Fibroblast of lung (primary cell): ENCODE measurements at regions not wholly inside any gene's neighbourhood (a gene's known extent, or its start where the extent isn't known, plus 50 kb on each side); places are given as distances from the start of the nearest gene placed in this dataset.

Source experiments
- DNase-seq, 2 donors: peaks; one replicate each; pipeline versions ENCODE4 v3.0.0 to v3.0.0-alpha.2; 2010; ENCODE audit warnings: low read depth in 2 of 2
- H2AFZ ChIP-seq: 2 replicates; pipeline ENCODE4 v1.5.1; 2012; ENCODE audit warnings: low read length, control low read depth, inconsistent platforms
- H3K27ac ChIP-seq: 2 replicates; pipeline ENCODE4 v1.5.1; 2011; ENCODE audit warnings: low read length, control low read depth; ENCODE audit not compliant: insufficient read depth
- H3K27me3 ChIP-seq: 2 replicates; pipeline ENCODE4 v1.5.1; 2011; ENCODE audit warnings: mild to moderate bottlenecking, low read length; ENCODE audit not compliant: control insufficient read depth, insufficient read depth
- H3K36me3 ChIP-seq: 2 replicates; pipeline ENCODE4 v1.5.1; 2011; ENCODE audit warnings: low read length; ENCODE audit not compliant: control insufficient read depth, insufficient read depth
- H3K4me1 ChIP-seq: 2 replicates; pipeline ENCODE4 v1.5.1; 2011; ENCODE audit warnings: low read length; ENCODE audit not compliant: control insufficient read depth, insufficient read depth; ENCODE audit errors: extremely low read depth
- H3K4me2 ChIP-seq: 2 replicates; pipeline ENCODE4 v1.5.1; 2011; ENCODE audit warnings: low read length, control low read depth; ENCODE audit not compliant: insufficient read depth; ENCODE audit errors: extremely low read depth
- H3K4me3 ChIP-seq, 4 experiments: fragments of 200-600 bp in 1 of 4; sonication (generic) in 1 of 4; replicated peaks in 1 of 4; 2 replicates each; pipeline ENCODE4 v1.5.1; 2011 to 2016; ENCODE audit warnings: low read length in 4 of 4, low read depth in 3 of 4, mild to moderate bottlenecking in 3 of 4, control low read depth in 2 of 4, inconsistent platforms in 1 of 4, mixed read lengths in 1 of 4; ENCODE audit not compliant: insufficient read depth in 1 of 4; ENCODE audit errors: control extremely low read depth in 1 of 4
- H3K79me2 ChIP-seq: 2 replicates; pipeline ENCODE4 v1.5.1; 2012; ENCODE audit warnings: mild to moderate bottlenecking, low read length, inconsistent platforms; ENCODE audit not compliant: control insufficient read depth, insufficient read depth
- H3K9ac ChIP-seq: 2 replicates; pipeline ENCODE4 v1.5.1; 2011; ENCODE audit warnings: mild to moderate bottlenecking, low read length, control low read depth; ENCODE audit not compliant: insufficient read depth
- H3K9me3 ChIP-seq: 2 replicates; pipeline ENCODE4 v1.5.1; 2012; ENCODE audit warnings: low read depth, low read length; ENCODE audit not compliant: control insufficient read depth, insufficient read depth
- H4K20me1 ChIP-seq: 2 replicates; pipeline ENCODE4 v1.5.1; 2011; ENCODE audit warnings: low read length; ENCODE audit not compliant: control insufficient read depth, insufficient read depth; ENCODE audit errors: extremely low read depth
- CTCF ChIP-seq, 2 donors: IDR thresholded peaks in 1 of 2; conservative IDR thresholded peaks in 1 of 2; 1 replicate in 1 of 2; 2 replicates in 1 of 2; pipeline ENCODE4 v1.5.1; 2011 to 2012; ENCODE audit warnings: low read length in 2 of 2, control low read depth in 1 of 2, inconsistent platforms in 1 of 2, low read depth in 1 of 2, mild to moderate bottlenecking in 1 of 2
- EZH2 ChIP-seq: IDR thresholded peaks from 2 replicates; pipeline ENCODE4 v1.5.1; 2012; ENCODE audit warnings: low read length, control low read depth, mild to moderate bottlenecking; ENCODE audit errors: missing control alignments

- TF ChIP-seq EZH2 (no peak), CTCF (conservative IDR thresholded peaks at IDR 0.05 in 1 of 2, IDR thresholded peaks at IDR 0.05 in 1 of 2; ENCODE audit: low read depth in 1 of 2, low read length in 2 of 2) (no peak)
- no peak overlapping the region for H3K4me2 ChIP-seq
Measured at GRCh38 chr7:119925581-119926289, 347.2 kb upstream of the KCND2 start.

DNA sequence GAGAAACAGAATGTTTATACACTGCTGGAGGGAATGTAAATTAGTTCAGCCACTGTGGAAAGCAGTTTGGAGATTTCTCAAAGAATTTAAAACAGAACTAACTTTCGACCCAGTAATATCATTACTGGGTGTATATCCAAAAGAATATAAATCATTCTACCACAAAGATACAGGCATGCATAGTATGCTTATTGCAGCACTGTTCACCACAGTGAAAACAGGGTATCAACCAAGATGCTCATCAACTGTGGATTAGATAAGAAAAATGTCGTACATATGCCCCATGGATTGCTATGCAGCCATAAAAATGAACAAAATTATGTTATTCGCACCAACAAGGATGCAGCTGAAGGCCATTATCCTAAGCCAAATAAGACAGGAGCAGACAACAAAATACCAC is 343.1 kb upstream of the KCND2 start:
- TF ChIP-seq CTCF (conservative IDR thresholded peaks at IDR 0.05 in 1 of 2, IDR thresholded peaks at IDR 0.05 in 1 of 2; ENCODE audit: low read depth in 1 of 2, low read length in 2 of 2) (no peak), EZH2 (no peak)
- H3K4me2 ChIP-seq: no peak overlapping the region
- H3K9ac ChIP-seq: no peak overlapping the region
- H3K79me2 ChIP-seq: no peaks in the 10 kb centered on the region
- H4K20me1 ChIP-seq: no peaks in the 10 kb centered on the region
- DNase-seq: peak; percentile 8 to 40
- no peak overlapping the region for H3K4me3 ChIP-seq
- H2AFZ ChIP-seq: no peak overlapping the region
- H3K27ac ChIP-seq: no peak overlapping the region
- no peaks in the 10 kb centered on the region for H3K9me3 ChIP-seq
- H3K4me1 ChIP-seq: no peaks in the 10 kb centered on the region
- H3K27me3 ChIP-seq: no peaks in the 10 kb centered on the region
- no peaks in the 10 kb centered on the region for H3K36me3 ChIP-seq

More at GRCh38 chr7:119925581-119926289, 347.2 kb upstream of the KCND2 start:
- Histone ChIP-seq H3K36me3 (no peaks in the 10 kb centered on the region), H3K4me3 (no peak overlapping the region), H3K9me3 (no peaks in the 10 kb centered on the region), H3K9ac (no peak overlapping the region), H4K20me1 (no peaks in the 10 kb centered on the region), H3K27me3 (no peaks in the 10 kb centered on the region), H3K4me1 (no peaks in the 10 kb centered on the region), H2AFZ (no peak overlapping the region), H3K27ac (no peak overlapping the region), H3K79me2 (no peaks in the 10 kb centered on the region)
- no peak for DNase-seq

GRCh38 chr7:119931230-119931824 is 341.6 kb upstream of the KCND2 start:
- Histone ChIP-seq H3K4me2 (no peak overlapping the region), H3K79me2 (no peaks in the 10 kb centered on the region), H3K4me1 (no peaks in the 10 kb centered on the region), H3K4me3 (no peak overlapping the region), H2AFZ (no peak overlapping the region), H3K9ac (no peak overlapping the region), H3K27ac (no peak overlapping the region), H4K20me1 (no peaks in the 10 kb centered on the region), H3K27me3 (no peaks in the 10 kb centered on the region), H3K36me3 (no peaks in the 10 kb centered on the region), H3K9me3 (no peaks in the 10 kb centered on the region)
- DNase-seq: peak in 1 of 2 donors; percentile 45
- no peak for TF ChIP-seq EZH2
- no peak for TF ChIP-seq CTCF (conservative IDR thresholded peaks at IDR 0.05 in 1 of 2, IDR thresholded peaks at IDR 0.05 in 1 of 2; ENCODE audit: low read depth in 1 of 2, low read length in 2 of 2)
